ENCODE measurements at regions not wholly inside any gene's neighbourhood (a gene's known extent, or its start where the extent isn't known, plus 50 kb on each side); places are given as distances from the start of the nearest gene placed in this dataset.

- H3K36me3 ChIP-seq (ENCODE audit: control insufficient read depth in 4 of 4, insufficient read depth in 4 of 4, low read length in 4 of 4): no peaks in the 10 kb centered on the region
- no peak for ATAC-seq (ENCODE audit: insufficient read depth, low FRiP score)
- TF ChIP-seq CTCF (IDR thresholded peaks at IDR 0.05; ENCODE audit: control extremely low read depth, extremely low read depth): no peak
Observed at GRCh38 chr5:40331616-40332015, 348.1 kb upstream of the PTGER4 start.

GRCh38 chr5:40321514-40321913 is 358.2 kb upstream of the PTGER4 start:
- Histone ChIP-seq H3K9ac (ENCODE audit: insufficient read depth in 1 of 2, low read length in 2 of 2) (no peak overlapping the region), H3K27me3 (ENCODE audit: control insufficient read depth in 3 of 3, insufficient read depth in 3 of 3, low read length in 2 of 3) (no peaks in the 10 kb centered on the region), H3K4me1 (ENCODE audit: control insufficient read depth in 5 of 5, insufficient read depth in 5 of 5, low read length in 5 of 5) (peaks cover 0 to 6% (median 0%) of the 10 kb centered on the region in 5 donors), H3K36me3 (ENCODE audit: control insufficient read depth in 4 of 4, insufficient read depth in 4 of 4, low read length in 4 of 4) (no peaks in the 10 kb centered on the region), H3K9me3 (ENCODE audit: control insufficient read depth in 4 of 4, insufficient read depth in 3 of 4, low read length in 3 of 4) (no peaks in the 10 kb centered on the region), H3K27ac (ENCODE audit: low read depth in 1 of 2, low read length in 1 of 2) (no peak overlapping the region), H3K4me3 (no peak overlapping the region)
- TF ChIP-seq CTCF (IDR thresholded peaks at IDR 0.05; ENCODE audit: control extremely low read depth, extremely low read depth): no peak
- DNase-seq: no peak
- ATAC-seq (ENCODE audit: insufficient read depth, low FRiP score): no peak

More at GRCh38 chr5:40331616-40332015, 348.1 kb upstream of the PTGER4 start:
- Histone ChIP-seq H3K4me1 (ENCODE audit: control insufficient read depth in 5 of 5, insufficient read depth in 5 of 5, low read length in 5 of 5) (no peaks in the 10 kb centered on the region), H3K9me3 (ENCODE audit: control insufficient read depth in 4 of 4, insufficient read depth in 3 of 4, low read length in 3 of 4) (no peaks in the 10 kb centered on the region), H3K4me3 (no peak overlapping the region), H3K9ac (ENCODE audit: insufficient read depth in 1 of 2, low read length in 2 of 2) (no peak overlapping the region), H3K27me3 (ENCODE audit: control insufficient read depth in 3 of 3, insufficient read depth in 3 of 3, low read length in 2 of 3) (no peaks in the 10 kb centered on the region), H3K27ac (ENCODE audit: low read depth in 1 of 2, low read length in 1 of 2) (no peak overlapping the region)
- DNase-seq: no peak
- WGBS, 2 donors: 91 to 95% methylated on average over 5 of the region's 5 CpGs

GRCh38 chr5:40318395-40318794 is 361.3 kb upstream of the PTGER4 start:
- no peak overlapping the region for H3K27ac ChIP-seq (ENCODE audit: low read depth in 1 of 2, low read length in 1 of 2)
- H3K27me3 ChIP-seq (ENCODE audit: control insufficient read depth in 3 of 3, insufficient read depth in 3 of 3, low read length in 2 of 3): no peaks in the 10 kb centered on the region
- peaks cover 0 to 2% (median 0%) of the 10 kb centered on the region in 4 donors for H3K9me3 ChIP-seq (ENCODE audit: control insufficient read depth in 4 of 4, insufficient read depth in 3 of 4, low read length in 3 of 4)
- ATAC-seq (ENCODE audit: insufficient read depth, low FRiP score) (no peak), DNase-seq (peak in 2 of 3 donors; percentile 5 to 11)
- no peaks in the 10 kb centered on the region for H3K36me3 ChIP-seq (ENCODE audit: control insufficient read depth in 4 of 4, insufficient read depth in 4 of 4, low read length in 4 of 4)
- H3K4me3 ChIP-seq: no peak overlapping the region
- H3K9ac ChIP-seq (ENCODE audit: insufficient read depth in 1 of 2, low read length in 2 of 2): no peak overlapping the region
- TF ChIP-seq CTCF (IDR thresholded peaks at IDR 0.05; ENCODE audit: control extremely low read depth, extremely low read depth): no peak
- H3K4me1 ChIP-seq (ENCODE audit: control insufficient read depth in 5 of 5, insufficient read depth in 5 of 5, low read length in 5 of 5): peaks cover 0 to 6% (median 2%) of the 10 kb centered on the region in 5 donors

- no peak for DNase-seq
- H3K4me1 ChIP-seq (ENCODE audit: control insufficient read depth in 5 of 5, insufficient read depth in 5 of 5, low read length in 5 of 5): peaks cover 0 to 6% (median 2%) of the 10 kb centered on the region in 5 donors
- no peak for ATAC-seq (ENCODE audit: insufficient read depth, low FRiP score)
- H3K27ac ChIP-seq (ENCODE audit: low read depth in 1 of 2, low read length in 1 of 2): no peak overlapping the region
- no peaks in the 10 kb centered on the region for H3K36me3 ChIP-seq (ENCODE audit: control insufficient read depth in 4 of 4, insufficient read depth in 4 of 4, low read length in 4 of 4)
- H3K9me3 ChIP-seq (ENCODE audit: control insufficient read depth in 4 of 4, insufficient read depth in 3 of 4, low read length in 3 of 4): peaks cover 0 to 2% (median 0%) of the 10 kb centered on the region in 4 donors
- TF ChIP-seq CTCF (IDR thresholded peaks at IDR 0.05; ENCODE audit: control extremely low read depth, extremely low read depth): no peak
- no peak overlapping the region for H3K9ac ChIP-seq (ENCODE audit: insufficient read depth in 1 of 2, low read length in 2 of 2)
- 94 to 97% methylated on average over 3 of the region's 3 CpGs for WGBS, 2 donors
- no peaks in the 10 kb centered on the region for H3K27me3 ChIP-seq (ENCODE audit: control insufficient read depth in 3 of 3, insufficient read depth in 3 of 3, low read length in 2 of 3)
- H3K4me3 ChIP-seq: no peak overlapping the region
Observed at GRCh38 chr5:40317023-40317422, 362.7 kb upstream of the PTGER4 start.
